T-helper 17 cell (primary cell): ENCODE measurements at regions not wholly inside any gene's neighbourhood (a gene's known extent, or its start where the extent isn't known, plus 50 kb on each side); places are given as distances from the start of the nearest gene placed in this dataset.
"Not testable (repeated sequence)": the region's sequence is repeated elsewhere in the genome, so short reads cannot be mapped to it uniquely, and the experiment has no call there.

Experiments
- ATAC-seq: fragments of 150-1000 bp; cut with Tn5 transposase; 2 replicates; pipeline ENCODE4 v1.10.0; 2021; ENCODE audit warnings: mild to moderate bottlenecking, moderate library complexity
- DNase-seq, 3 donors: peaks; one replicate each; pipeline versions ENCODE4 v3.0.0 to v3.0.0-alpha.2; 2020 to 2021
- H3K9me3 ChIP-seq: one replicate; pipeline ENCODE4 v1.7.0; 2013; ENCODE audit warnings: low read length, mild to moderate bottlenecking; ENCODE audit not compliant: control insufficient read depth, poor library complexity, severe bottlenecking
- H3K27ac Mint-ChIP-seq: one replicate; pipeline ENCODE4 v1.8.0; 2022; ENCODE audit warnings: mild to moderate bottlenecking, moderate library complexity, mixed read lengths
- H3K27me3 Mint-ChIP-seq: one replicate; pipeline ENCODE4 v1.8.0; 2022; ENCODE audit warnings: mixed read lengths
- H3K36me3 Mint-ChIP-seq: one replicate; pipeline ENCODE4 v1.8.0; 2022; ENCODE audit warnings: low read depth, mixed read lengths
- H3K4me1 Mint-ChIP-seq: one replicate; pipeline ENCODE4 v1.8.0; 2022; ENCODE audit warnings: mild to moderate bottlenecking, mixed read lengths
- H3K4me3 Mint-ChIP-seq: one replicate; pipeline ENCODE4 v1.8.0; 2022; ENCODE audit warnings: mild to moderate bottlenecking, moderate library complexity, mixed read lengths

DNA sequence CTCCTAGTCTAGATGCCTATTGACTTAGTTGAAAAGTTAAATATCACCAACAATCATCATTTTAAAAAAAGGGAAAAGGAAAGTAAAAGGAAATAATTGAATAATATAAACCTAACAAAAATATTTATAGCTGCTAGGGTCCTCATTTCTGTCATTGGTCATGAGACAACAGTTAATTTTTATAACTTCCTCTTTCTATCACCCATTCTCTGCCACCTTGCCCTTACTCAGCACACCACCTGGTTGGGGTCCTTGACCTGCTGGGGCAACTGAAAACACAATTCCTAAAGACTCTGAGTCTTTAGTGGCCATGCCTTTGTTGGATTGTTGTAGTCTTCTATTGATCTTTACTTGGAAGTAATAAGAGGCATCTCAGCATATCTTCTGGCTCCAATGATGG lies 179.5 kb upstream of the MAST4 start:
- H3K4me3 Mint-ChIP-seq = no peak overlapping the region
- H3K9me3 ChIP-seq = no peaks in the 10 kb centered on the region
- ATAC-seq = no peak
- H3K27me3 Mint-ChIP-seq = peaks cover 14% of the 10 kb centered on the region
- no peak overlapping the region for H3K27ac Mint-ChIP-seq
- H3K4me1 Mint-ChIP-seq = no peaks in the 10 kb centered on the region
- DNase-seq = no peak
- H3K36me3 Mint-ChIP-seq = no peaks in the 10 kb centered on the region

DNA sequence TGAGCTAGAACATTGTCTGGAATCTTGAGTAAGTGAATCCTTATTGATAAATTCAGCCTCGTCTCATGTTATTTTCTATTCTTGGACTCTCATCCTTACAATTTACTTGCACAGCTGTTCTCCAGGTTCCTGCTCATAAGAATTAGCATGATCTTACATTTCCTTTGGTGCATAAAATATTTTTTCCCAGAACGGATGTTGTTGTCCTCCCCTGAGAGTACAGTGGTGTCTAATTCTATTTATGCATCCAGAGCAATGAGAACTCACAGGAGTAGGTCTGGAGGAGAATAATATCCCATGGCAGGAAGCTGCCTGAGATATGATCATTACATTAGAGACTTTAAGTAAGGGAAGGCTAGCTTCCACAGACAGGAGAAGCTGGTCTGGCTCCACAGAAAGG lies 178.4 kb upstream of the MAST4 start:
- ATAC-seq (no peak), DNase-seq (no peak)
- no peaks in the 10 kb centered on the region for H3K9me3 ChIP-seq
- Mint-ChIP-seq H3K27ac (no peak overlapping the region), H3K27me3 (peaks cover 14% of the 10 kb centered on the region), H3K4me1 (no peaks in the 10 kb centered on the region), H3K4me3 (no peak overlapping the region), H3K36me3 (no peaks in the 10 kb centered on the region)

DNA sequence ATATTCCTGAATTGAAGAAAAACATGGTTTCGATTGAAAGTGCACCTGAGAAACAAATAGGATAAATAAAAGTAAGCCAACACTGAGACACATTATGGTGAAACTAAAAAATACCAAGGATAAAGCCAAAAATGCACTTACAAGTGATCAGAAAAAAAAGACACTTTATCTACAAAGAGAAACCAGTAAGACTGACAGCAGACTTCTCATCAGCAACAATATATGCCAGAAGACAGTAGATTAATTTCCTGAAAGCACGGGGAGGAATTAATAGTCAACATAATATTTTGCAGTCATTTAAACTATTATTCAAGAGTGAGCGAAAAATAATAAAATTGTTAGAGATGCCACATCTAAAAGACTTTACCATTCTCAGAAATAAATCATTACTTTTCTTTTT lies 172.7 kb upstream of the MAST4 start:
- DNase-seq (no peak), ATAC-seq (no peak)
- no peak overlapping the region for H3K27ac Mint-ChIP-seq
- H3K4me1 Mint-ChIP-seq = no peaks in the 10 kb centered on the region
- H3K4me3 Mint-ChIP-seq = no peak overlapping the region
- H3K9me3 ChIP-seq = no peaks in the 10 kb centered on the region
- H3K36me3 Mint-ChIP-seq = no peaks in the 10 kb centered on the region
- H3K27me3 Mint-ChIP-seq = peaks cover 7% of the 10 kb centered on the region

DNA sequence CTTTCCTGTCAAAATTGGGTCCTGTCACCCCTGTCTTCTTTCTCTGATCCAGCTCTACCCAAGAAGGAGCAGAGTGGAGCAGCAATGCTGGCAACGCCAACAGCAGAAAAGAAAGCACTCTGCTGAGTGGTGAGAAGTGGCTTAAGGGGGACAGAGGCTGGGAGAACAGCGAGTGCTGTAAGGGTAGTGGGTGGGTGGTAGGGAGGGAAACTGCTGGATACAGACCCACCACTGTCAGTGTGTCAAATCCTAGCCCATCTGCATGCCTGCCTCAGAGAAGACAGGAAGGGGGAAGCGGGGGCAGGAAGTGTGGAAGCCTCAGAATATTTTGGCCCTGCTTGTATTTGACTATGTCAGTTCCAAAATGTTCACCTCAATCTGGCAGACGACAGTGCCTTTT lies 170.4 kb upstream of the MAST4 start:
- Mint-ChIP-seq H3K36me3 (no peaks in the 10 kb centered on the region), H3K4me3 (no peak overlapping the region), H3K27ac (no peak overlapping the region), H3K4me1 (no peaks in the 10 kb centered on the region), H3K27me3 (peaks cover 8% of the 10 kb centered on the region)
- no peaks in the 10 kb centered on the region for H3K9me3 ChIP-seq
- DNase-seq = no peak
- no peak for ATAC-seq

DNA sequence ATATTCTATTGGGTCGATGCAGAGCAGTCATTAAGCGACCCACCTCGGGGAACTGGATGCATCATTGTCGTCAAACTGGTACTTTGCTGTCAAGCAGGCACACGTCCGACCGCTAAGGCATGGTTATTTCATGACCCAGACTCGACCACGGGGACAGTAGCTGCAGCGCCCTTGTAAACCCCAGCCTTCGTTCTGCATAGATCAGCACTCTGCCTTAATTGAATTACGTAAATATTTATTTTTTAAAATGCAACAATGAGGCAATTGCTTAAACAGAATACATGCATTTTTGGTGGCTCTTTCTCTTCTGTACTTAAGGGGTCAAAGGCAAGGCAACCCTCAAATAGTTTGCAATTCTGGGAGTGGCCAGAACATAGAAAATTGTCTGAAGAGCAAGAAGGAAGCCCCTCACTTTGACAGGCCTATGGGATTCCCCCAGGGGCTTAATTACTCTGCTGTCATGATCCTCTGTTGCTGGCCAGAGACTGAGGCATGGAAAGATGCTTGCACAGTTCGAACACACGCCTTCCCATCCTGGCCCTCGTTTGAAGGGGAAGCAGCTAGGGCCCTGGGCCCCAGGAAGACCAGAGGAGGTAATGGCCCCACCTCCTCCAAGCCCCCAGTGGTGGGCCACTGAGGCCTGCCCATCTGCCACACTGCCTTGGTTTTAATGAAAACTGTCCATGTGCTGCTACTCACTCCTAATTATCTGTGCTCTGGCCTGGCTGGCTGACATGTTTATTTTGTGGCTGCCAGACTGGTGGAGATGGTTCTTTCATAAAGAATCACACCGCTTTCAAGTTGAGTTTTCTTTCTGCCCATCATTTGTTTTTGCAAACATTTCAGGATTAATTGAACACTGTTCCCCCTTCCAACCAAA lies 169.7 kb upstream of the MAST4 start:
- H3K4me3 Mint-ChIP-seq = no peak overlapping the region
- H3K27ac Mint-ChIP-seq = no peak overlapping the region
- no peak for DNase-seq
- no peaks in the 10 kb centered on the region for H3K4me1 Mint-ChIP-seq
- no peaks in the 10 kb centered on the region for H3K36me3 Mint-ChIP-seq
- ATAC-seq = no peak
- H3K27me3 Mint-ChIP-seq = peaks cover 6% of the 10 kb centered on the region
- H3K9me3 ChIP-seq = no peaks in the 10 kb centered on the region

DNA sequence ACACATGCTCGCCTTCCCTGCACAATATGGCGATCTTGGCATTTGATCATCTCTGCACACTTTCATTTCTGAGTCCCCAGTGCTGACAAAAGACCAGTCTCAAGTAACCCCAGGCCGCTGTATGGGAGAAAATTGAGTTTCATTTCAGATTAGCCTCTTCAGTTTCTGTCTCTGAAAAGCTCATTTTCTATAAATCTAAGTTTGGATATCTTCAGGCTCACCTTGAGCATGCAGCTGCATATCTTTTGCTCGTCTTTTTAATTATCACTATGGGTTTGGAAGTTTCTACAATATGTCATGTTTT lies 169.1 kb upstream of the MAST4 start:
- ATAC-seq (no peak), DNase-seq (no peak)
- Mint-ChIP-seq H3K27me3 (peaks cover 6% of the 10 kb centered on the region), H3K36me3 (no peaks in the 10 kb centered on the region), H3K4me3 (no peak overlapping the region), H3K4me1 (no peaks in the 10 kb centered on the region), H3K27ac (no peak overlapping the region)
- no peaks in the 10 kb centered on the region for H3K9me3 ChIP-seq

DNA sequence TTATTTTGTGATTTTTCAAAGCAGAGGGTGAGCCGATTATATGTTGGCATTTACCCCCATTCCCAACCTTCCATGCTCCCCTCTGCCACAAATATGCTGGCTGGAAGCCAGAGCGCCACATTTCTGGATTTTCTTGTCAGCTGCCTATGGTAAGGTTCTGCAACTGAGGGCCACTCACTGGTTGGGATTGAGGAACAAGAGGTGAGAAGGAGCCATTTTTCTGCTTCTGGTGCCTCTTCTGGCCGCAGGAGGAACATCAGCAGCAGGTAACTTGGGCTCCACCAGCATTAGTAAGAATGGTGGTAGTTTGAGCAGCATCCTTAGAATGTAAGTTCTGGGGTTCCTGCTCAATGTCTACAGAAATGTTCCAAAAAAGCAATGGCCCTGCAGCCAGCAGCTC lies 159.5 kb upstream of the MAST4 start:
- Mint-ChIP-seq H3K4me3 (no peak overlapping the region), H3K27me3 (peaks cover 5% of the 10 kb centered on the region), H3K36me3 (no peaks in the 10 kb centered on the region), H3K4me1 (peaks cover 2% of the 10 kb centered on the region), H3K27ac (no peak overlapping the region)
- no peak for ATAC-seq
- no peak for DNase-seq
- H3K9me3 ChIP-seq = no peaks in the 10 kb centered on the region

DNA sequence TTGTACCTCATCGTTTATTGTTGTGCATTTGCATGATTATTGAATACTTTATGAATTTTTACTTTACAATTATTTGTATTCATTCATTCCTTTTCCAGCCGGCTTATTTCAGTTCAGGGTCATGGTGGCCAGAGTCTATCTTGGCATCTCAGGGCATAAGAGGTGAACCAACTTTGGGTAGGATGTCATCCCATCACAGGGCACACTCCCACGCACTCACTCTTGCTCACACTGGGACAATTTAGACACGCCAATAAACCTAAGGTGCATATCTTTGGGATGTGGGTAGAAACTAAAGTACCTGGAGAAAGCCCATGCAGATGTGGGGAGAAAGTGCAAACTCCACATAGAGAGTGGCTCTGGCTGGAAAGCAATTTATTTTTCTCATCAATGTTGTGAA lies 158.1 kb upstream of the MAST4 start:
- Mint-ChIP-seq H3K27me3 (peaks cover 5% of the 10 kb centered on the region), H3K36me3 (no peaks in the 10 kb centered on the region), H3K4me3 (no peak overlapping the region), H3K4me1 (peaks cover 2% of the 10 kb centered on the region), H3K27ac (no peak overlapping the region)
- ATAC-seq (no peak), DNase-seq (no peak)
- H3K9me3 ChIP-seq = no peaks in the 10 kb centered on the region

DNA sequence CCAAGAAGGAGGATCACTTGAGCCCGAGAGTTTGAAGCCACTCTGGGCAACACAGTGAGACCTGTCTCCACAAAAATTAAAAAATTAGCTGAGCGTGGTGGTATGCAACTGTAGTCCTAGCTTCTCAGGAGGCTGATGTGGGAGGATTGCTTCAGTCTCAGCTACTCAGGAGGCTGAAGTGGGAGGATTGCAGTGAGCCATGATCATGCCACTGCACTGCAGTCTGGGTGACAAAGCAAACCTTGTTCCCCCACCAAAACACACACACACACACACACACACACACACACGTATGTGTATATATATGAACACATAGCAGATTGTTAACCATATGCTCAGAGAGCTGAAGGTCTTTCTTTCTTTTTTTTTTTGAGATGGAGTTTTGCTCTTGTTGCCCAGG lies 157.5 kb upstream of the MAST4 start:
- H3K4me3 Mint-ChIP-seq = no peak overlapping the region
- ATAC-seq (no peak), DNase-seq (no peak)
- no peak overlapping the region for H3K27ac Mint-ChIP-seq
- no peaks in the 10 kb centered on the region for H3K36me3 Mint-ChIP-seq
- H3K4me1 Mint-ChIP-seq = peaks cover 2% of the 10 kb centered on the region
- no peaks in the 10 kb centered on the region for H3K9me3 ChIP-seq
- H3K27me3 Mint-ChIP-seq = peaks cover 5% of the 10 kb centered on the region

DNA sequence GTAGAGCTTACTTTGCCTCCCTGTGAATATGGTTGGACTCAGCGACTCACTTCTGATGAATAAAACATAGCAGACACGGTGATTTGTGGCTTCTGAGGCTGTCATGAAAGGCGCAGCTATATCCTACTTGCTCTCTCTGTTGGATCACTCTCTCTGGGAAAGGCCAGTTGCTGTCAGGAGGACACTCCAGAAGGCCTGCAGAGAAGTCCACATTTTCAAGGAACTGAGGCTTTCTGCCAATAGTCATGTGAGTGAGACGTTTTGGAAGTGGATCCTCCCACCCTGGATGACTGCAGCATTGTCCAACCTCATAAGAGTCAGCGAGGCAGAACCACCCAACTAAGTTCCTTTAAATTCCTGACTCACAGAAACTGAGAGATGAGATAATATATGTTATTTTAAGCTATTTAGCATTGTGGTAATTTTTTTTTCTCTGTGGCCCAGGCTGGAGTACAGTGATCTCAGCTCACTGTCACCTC lies 156.0 kb upstream of the MAST4 start:
- H3K9me3 ChIP-seq = no peaks in the 10 kb centered on the region
- Mint-ChIP-seq H3K4me3 (no peak overlapping the region), H3K36me3 (no peaks in the 10 kb centered on the region), H3K27ac (no peak overlapping the region), H3K4me1 (peaks cover 2% of the 10 kb centered on the region), H3K27me3 (peaks cover 5% of the 10 kb centered on the region)
- ATAC-seq = no peak
- no peak for DNase-seq

DNA sequence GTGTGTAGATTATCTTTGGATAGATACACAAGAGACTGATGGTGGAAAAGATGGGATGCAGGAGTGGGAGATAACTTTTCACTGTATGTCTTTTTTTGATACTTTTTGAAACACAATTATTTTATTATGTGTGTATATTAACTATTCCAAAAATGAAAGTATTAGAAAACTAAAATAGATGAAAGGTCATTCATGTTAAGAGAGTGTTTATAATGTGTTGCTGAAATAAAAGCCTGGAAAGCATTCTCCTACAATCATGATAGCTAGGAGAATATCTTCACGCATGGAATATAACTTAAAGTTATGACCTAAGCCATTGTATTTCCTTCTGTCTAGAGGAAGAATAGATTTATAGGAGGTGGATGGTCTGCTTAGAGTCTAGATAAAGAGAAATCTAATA lies 154.8 kb upstream of the MAST4 start:
- Mint-ChIP-seq H3K4me1 (peaks cover 2% of the 10 kb centered on the region), H3K36me3 (no peaks in the 10 kb centered on the region), H3K27ac (no peak overlapping the region), H3K4me3 (no peak overlapping the region), H3K27me3 (peaks cover 5% of the 10 kb centered on the region)
- no peak for DNase-seq
- no peaks in the 10 kb centered on the region for H3K9me3 ChIP-seq
- ATAC-seq = no peak

DNA sequence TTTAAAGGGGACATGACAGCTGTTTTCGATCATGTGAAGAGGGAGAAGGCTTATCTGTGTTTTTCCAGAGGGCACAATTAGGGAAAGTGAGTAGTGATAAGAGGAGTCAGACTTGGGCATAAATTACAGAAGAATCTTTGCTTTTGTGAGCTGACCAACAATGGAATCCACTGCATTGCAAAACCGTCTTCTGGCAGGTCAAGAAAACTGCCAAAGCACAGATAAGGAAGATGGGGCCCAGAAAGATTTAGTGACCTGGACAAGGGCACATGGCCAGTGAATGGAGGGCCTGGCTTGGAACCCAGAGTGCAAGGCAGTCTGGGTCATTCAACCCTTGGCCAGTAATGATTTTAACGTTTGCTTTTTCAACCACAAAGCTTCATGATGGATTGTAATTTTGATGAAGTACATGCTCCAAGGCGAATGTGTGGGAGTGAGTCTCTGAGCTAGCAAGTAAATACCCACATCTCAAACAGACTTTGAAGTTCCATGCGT lies 153.2 kb upstream of the MAST4 start:
- Mint-ChIP-seq H3K27ac (no peak overlapping the region), H3K27me3 (peaks cover 5% of the 10 kb centered on the region), H3K4me3 (no peak overlapping the region), H3K4me1 (peaks cover 2% of the 10 kb centered on the region), H3K36me3 (no peaks in the 10 kb centered on the region)
- H3K9me3 ChIP-seq = no peaks in the 10 kb centered on the region
- no peak for ATAC-seq
- no peak for DNase-seq

DNA sequence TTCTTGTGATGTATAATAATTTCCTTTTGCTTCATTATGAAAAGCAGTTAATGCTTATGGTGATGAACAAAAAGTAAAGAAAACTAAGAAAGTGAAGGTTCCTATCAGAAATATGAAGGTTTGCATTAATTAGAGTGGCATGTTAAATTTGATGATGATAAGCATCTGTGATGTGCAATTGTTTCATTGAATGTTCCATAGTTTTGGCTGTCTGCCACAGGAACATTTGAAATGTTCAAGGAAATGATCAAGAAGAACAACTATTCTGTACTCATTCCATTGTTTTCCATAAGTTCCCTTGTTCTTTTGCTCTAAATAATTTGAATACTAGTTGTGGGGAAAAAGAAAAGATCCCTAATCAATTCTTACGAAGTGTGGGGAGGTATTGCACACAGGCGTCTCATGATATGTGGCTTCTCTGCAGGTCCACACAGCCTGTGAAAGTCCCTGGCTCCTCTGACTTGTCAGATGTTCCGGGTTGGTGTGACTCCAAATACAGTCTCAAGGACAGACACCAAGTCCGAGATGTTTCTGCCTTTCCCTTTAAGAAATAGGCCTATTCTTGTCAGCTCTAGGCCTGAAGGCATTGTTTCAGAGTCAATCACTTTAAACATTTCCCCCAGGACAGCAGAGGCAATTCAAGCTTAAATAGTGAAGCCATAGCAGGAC lies 152.6 kb upstream of the MAST4 start:
- H3K9me3 ChIP-seq = no peaks in the 10 kb centered on the region
- H3K27ac Mint-ChIP-seq = no peak overlapping the region
- no peak overlapping the region for H3K4me3 Mint-ChIP-seq
- H3K27me3 Mint-ChIP-seq = peaks cover 5% of the 10 kb centered on the region
- H3K4me1 Mint-ChIP-seq = peaks cover 2% of the 10 kb centered on the region
- ATAC-seq (no peak), DNase-seq (no peak)
- H3K36me3 Mint-ChIP-seq = no peaks in the 10 kb centered on the region

DNA sequence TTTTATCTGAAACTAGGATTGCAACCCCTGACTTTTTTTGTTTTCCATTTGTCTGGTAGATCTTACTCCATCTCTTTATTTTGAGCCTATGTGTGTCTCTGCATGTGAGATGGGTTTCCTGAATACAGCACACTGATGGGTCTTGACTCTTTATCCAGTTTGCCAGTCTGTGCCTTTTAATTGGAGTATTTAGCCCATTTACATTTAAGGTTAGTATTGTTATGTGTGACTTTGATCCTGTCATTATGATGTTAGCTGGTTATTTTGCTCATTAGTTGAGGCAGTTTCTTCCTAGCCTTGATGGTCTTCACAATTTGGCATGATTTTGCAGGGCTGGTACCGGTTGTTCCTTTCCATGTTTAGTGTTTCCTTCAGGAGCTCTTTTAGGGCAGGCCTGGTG lies 148.1 kb upstream of the MAST4 start:
- not testable (repeated sequence) for H3K9me3 ChIP-seq, H3K4me3 Mint-ChIP-seq, ATAC-seq, H3K27me3 Mint-ChIP-seq, H3K4me1 Mint-ChIP-seq, DNase-seq, H3K27ac Mint-ChIP-seq, H3K36me3 Mint-ChIP-seq
